SJCRH30 (cell line): ENCODE measurements at regions not wholly inside any gene's neighbourhood (a gene's known extent, or its start where the extent isn't known, plus 50 kb on each side); places are given as distances from the start of the nearest gene placed in this dataset.
"Not testable (repeated sequence)": the region's sequence is repeated elsewhere in the genome, so short reads cannot be mapped to it uniquely, and the experiment has no call there.

Experiments used
- DNase-seq, 2 experiments: peaks; one replicate each; pipeline ENCODE4 v3.0.0-alpha.2; 2015 to 2020
- H3K27ac ChIP-seq: fragments of 250-450 bp; sonication (Bioruptor Pico); 2 replicates; pipeline ENCODE4 v1.5.1; 2020; ENCODE audit warnings: mild to moderate bottlenecking, moderate library complexity
- H3K27me3 ChIP-seq: fragments of 250-450 bp; sonication (Bioruptor Pico); 2 replicates; pipeline ENCODE4 v1.5.1; 2020; ENCODE audit warnings: mild to moderate bottlenecking, moderate library complexity
- H3K36me3 ChIP-seq: fragments of 250-450 bp; sonication (Bioruptor Pico); 2 replicates; pipeline ENCODE4 v1.5.1; 2020; ENCODE audit warnings: mild to moderate bottlenecking, moderate library complexity
- H3K4me1 ChIP-seq: fragments of 250-450 bp; sonication (Bioruptor Pico); 2 replicates; pipeline ENCODE4 v1.5.1; 2020; ENCODE audit warnings: mild to moderate bottlenecking, moderate library complexity
- H3K4me3 ChIP-seq: fragments of 250-450 bp; sonication (Bioruptor Pico); 2 replicates; pipeline ENCODE4 v1.5.1; 2020; ENCODE audit warnings: mild to moderate bottlenecking, moderate library complexity
- H3K9me3 ChIP-seq: fragments of 250-450 bp; sonication (Bioruptor Pico); replicated peaks from 2 replicates; pipeline ENCODE4 v1.5.1; 2020; ENCODE audit warnings: mild to moderate bottlenecking, moderate library complexity

GRCh38 chr6:21792177-21792576 lies 198.6 kb downstream of the SOX4 start:
- Histone ChIP-seq H3K27me3 (no peaks in the 10 kb centered on the region), H3K4me3 (no peak overlapping the region), H3K36me3 (no peaks in the 10 kb centered on the region), H3K27ac (no peak overlapping the region), H3K4me1 (no peaks in the 10 kb centered on the region), H3K9me3 (no peaks in the 10 kb centered on the region)
- no peak for DNase-seq

DNA sequence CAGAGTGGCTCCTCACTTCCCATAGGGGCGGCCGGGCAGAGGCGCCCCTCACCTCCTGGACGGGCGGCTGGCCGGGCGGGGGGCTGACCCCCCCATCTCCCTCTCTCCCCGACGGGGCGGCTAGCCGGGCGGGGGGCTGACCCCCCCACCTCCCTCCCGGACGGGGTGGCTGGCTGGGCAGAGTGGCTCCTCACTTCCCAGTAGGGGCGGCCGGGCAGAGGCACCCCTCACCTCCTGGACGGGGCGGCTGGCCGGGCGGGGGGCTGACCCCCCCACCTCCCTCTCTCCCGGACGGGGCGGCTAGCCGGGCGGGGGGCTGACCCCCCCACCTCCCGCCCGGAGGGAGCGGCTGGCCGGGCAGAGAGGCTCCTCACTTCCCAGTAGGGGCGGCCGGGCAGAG lies 203.4 kb downstream of the SOX4 start:
- not testable (repeated sequence) for H3K4me3 ChIP-seq, DNase-seq, H3K27me3 ChIP-seq, H3K9me3 ChIP-seq, H3K4me1 ChIP-seq, H3K27ac ChIP-seq, H3K36me3 ChIP-seq

DNA sequence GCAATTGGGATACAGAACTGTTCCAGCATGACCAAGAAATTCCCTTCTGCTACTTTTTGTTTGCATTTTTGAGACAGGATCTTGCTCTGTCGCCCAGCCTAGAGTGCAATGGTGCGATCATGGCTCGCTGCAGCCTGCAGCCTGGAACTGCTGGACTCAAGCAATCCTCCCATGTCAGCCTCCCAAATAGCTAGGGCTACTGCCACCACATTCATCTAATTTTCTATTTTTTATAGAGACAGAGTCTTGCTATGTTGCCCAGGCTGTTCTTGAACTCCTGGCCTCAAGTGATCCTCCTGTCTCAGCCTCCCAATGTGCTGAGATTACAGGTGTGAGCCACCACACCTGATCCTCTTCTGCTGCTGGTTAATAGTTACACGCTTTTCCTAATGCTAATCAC lies 204.9 kb downstream of the SOX4 start:
- no peaks in the 10 kb centered on the region for H3K9me3 ChIP-seq
- H3K27me3 ChIP-seq, result no peaks in the 10 kb centered on the region
- no peaks in the 10 kb centered on the region for H3K36me3 ChIP-seq
- H3K27ac ChIP-seq, result no peak overlapping the region
- no peak for DNase-seq
- no peak overlapping the region for H3K4me3 ChIP-seq
- peaks cover 5% of the 10 kb centered on the region; the same call in 1 of the 2 replicates for H3K4me1 ChIP-seq

DNA sequence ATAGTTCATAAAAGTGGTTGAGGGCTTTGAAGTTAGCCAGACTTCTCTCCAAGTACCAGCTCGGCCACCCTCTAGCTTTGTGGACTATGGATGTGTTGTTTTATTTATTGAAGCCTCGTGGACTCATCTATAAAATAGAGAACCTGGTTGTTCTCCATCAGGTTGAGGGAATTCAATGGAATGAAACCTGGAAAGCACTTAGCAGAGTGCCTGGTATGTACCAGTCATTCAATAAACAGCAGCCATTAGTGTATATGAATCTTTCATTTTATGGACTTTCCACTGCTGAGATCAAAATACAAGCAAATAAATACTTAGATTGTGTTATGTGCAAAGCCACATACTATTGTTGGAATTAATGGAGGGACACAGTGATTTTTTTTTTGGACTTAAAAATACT lies 206.8 kb downstream of the SOX4 start:
- Histone ChIP-seq H3K27ac (no peak overlapping the region; the same call in 1 of the 2 replicates), H3K4me3 (no peak overlapping the region), H3K4me1 (peaks cover 5% of the 10 kb centered on the region; the same call in 1 of the 2 replicates), H3K9me3 (no peaks in the 10 kb centered on the region), H3K27me3 (no peaks in the 10 kb centered on the region), H3K36me3 (no peaks in the 10 kb centered on the region)
- no peak for DNase-seq

- peak overlapping the region; percentile 38; the same call in 1 of the 2 replicates for H3K27ac ChIP-seq
- no peaks in the 10 kb centered on the region for H3K9me3 ChIP-seq
- no peaks in the 10 kb centered on the region for H3K36me3 ChIP-seq
- DNase-seq, result peak; percentile 39 to 47
- H3K4me1 ChIP-seq, result peaks cover 5% of the 10 kb centered on the region; the same call in 1 of the 2 replicates
- no peaks in the 10 kb centered on the region for H3K27me3 ChIP-seq
- H3K4me3 ChIP-seq, result no peak overlapping the region
Observed at GRCh38 chr6:21800948-21801438, 207.4 kb downstream of the SOX4 start.

- no peak for DNase-seq
- H3K4me1 ChIP-seq, result peaks cover 5% of the 10 kb centered on the region; the same call in 1 of the 2 replicates
- H3K4me3 ChIP-seq, result no peak overlapping the region
- H3K9me3 ChIP-seq, result no peaks in the 10 kb centered on the region
- no peaks in the 10 kb centered on the region for H3K36me3 ChIP-seq
- H3K27ac ChIP-seq, result peak overlapping the region; percentile 38; the same call in 1 of the 2 replicates
- H3K27me3 ChIP-seq, result no peaks in the 10 kb centered on the region
Observed at GRCh38 chr6:21801446-21802174, 208.1 kb downstream of the SOX4 start.

- no peak for DNase-seq
- H3K4me1 ChIP-seq, result peaks cover 5% of the 10 kb centered on the region; the same call in 1 of the 2 replicates
- H3K27me3 ChIP-seq, result no peaks in the 10 kb centered on the region
- H3K9me3 ChIP-seq, result no peaks in the 10 kb centered on the region
- H3K4me3 ChIP-seq, result no peak overlapping the region
- no peaks in the 10 kb centered on the region for H3K36me3 ChIP-seq
- no peak overlapping the region for H3K27ac ChIP-seq
Observed at GRCh38 chr6:21802175-21802822, 208.7 kb downstream of the SOX4 start.

DNA sequence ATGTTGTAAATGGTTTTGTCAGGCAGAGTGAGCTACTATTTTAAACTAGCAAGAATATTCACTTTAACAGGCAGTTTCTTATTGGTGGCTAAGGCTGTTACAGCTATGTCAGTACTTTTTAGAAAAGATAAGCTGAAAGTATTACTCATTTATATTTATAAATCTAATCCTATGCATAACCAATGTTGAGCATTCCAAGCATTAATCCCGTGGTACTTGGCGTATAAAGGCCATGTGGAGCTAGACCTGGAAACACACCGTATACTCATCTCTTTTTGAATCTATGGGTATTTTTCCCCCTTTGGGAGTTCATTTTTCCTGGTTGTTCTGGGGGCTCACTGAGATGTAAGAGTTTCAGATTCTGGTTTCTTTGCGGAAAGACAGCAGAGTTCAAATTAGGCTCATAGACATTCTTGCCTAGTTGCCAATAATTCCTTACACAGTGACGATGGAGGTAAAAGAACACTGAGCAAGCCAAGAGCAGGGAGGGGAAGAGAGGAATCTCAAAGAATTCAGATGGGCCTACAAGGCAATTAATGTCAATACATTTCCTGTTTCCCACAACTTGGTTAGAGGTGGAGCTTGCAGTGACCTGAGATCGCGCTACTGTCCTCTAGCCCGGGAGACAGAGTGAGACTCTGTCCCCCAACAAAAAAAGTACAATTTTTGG lies 211.5 kb downstream of the SOX4 start:
- no peaks in the 10 kb centered on the region for H3K36me3 ChIP-seq
- no peak for DNase-seq
- H3K9me3 ChIP-seq, result no peaks in the 10 kb centered on the region
- no peak overlapping the region for H3K27ac ChIP-seq
- H3K27me3 ChIP-seq, result no peaks in the 10 kb centered on the region
- H3K4me3 ChIP-seq, result no peak overlapping the region
- H3K4me1 ChIP-seq, result peaks cover 15% of the 10 kb centered on the region; the same call in 1 of the 2 replicates

DNA sequence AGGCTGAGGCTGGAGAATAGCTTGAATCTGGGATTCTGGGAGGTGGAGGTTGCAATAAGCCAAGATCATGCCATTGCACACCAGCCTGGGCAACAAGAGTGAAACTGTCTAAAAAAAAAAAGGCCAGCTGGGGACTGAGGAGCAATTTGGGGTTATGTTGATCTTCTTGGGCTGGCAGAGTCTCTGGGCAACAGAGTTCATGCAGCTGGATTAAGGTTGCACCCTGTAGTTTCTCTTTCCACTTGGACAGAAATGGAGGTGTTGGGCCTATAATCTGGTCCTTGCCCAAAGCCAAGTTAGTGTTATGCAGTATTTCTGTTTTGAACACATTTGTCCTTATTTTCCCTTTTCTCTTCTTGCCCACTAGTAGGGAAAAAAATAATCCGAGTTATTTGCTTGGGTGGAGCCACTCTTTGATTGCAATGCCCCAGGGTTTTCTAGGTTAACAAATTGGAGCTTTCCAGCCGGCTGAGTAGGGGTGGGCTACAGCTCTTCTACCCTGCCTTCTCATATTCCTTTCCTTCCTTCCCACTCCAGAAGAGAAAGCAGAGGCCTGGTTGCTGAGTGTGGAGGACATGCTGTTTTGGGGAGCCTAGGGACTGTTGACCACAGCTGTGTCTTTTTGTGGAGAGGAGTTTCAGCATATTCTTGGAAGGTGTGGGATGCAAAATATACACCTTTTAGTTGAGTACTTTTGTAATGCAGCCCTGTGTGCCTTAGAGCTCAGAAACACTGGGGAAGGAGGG lies 213.9 kb downstream of the SOX4 start:
- no peaks in the 10 kb centered on the region for H3K27me3 ChIP-seq
- H3K4me1 ChIP-seq, result peaks cover 10% of the 10 kb centered on the region; the same call in 1 of the 2 replicates
- peak overlapping the region; percentile 56 for H3K4me3 ChIP-seq
- peak overlapping the region; percentile 72; the same call in 1 of the 2 replicates for H3K27ac ChIP-seq
- no peaks in the 10 kb centered on the region for H3K36me3 ChIP-seq
- no peaks in the 10 kb centered on the region for H3K9me3 ChIP-seq
- DNase-seq, result peak in 1 of 2 experiments; percentile 22

GRCh38 chr6:21808045-21808470 lies 214.5 kb downstream of the SOX4 start:
- peak overlapping the region; percentile 72 for H3K27ac ChIP-seq
- no peaks in the 10 kb centered on the region for H3K27me3 ChIP-seq
- H3K4me3 ChIP-seq, result peak overlapping the region; percentile 56
- H3K9me3 ChIP-seq, result no peaks in the 10 kb centered on the region
- peaks cover 10% of the 10 kb centered on the region; the same call in 1 of the 2 replicates for H3K4me1 ChIP-seq
- peak; percentile 54 to 68 for DNase-seq
- no peaks in the 10 kb centered on the region for H3K36me3 ChIP-seq

DNA sequence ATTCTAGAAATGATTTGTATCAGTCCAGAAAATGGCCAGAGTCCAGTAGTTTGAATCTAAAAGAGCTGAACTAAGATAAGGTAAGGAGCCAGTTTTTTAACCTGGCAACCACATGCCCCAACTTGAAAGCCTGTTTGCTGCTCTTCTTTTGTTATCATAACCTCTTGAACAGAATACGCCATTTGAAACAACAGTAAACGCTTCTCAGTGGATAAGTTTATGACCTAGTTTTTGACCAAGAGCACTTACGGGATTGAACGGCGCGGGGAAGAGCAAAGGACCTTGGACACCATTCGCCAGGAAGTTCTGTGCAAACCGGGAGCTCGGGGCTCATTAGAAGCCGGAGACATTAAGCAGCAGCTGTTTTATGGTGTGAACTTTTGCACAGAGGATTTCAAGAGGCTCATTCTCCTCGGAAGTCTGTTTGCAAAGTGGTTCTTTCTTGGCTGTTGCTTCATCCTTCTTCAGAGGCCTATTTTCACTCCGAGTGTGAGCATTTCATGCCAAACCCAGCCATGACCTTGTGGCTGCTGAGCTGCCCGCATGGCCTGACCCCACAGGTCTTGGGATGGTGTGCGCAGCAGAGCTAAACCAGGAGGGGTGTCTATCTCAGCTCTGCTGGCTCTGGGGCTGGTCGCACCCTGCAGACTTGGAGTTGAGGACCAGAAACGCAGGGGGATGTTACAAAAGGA lies 215.1 kb downstream of the SOX4 start:
- peak; percentile 54 to 74 for DNase-seq
- H3K27ac ChIP-seq, result peak overlapping the region; percentile 72
- H3K4me3 ChIP-seq, result peak overlapping the region; percentile 56

DNA sequence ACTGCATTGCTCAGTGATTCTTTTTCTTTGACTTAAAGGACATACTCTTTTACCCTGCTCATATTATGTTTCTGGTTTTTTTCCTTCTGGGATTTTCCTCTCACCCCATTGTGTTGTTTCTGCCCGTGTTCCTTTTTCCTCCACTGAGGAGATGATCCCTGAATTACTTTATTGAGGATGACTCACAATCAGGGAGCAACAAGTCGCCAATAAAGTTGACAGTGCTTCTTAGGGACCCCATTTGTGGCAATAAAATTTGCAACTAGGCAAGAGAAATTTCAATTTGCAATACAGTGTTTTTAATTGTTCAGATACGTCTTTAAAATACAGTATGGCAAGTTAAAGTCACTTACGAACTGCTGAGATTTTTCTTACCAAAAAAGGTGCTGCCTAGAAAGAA lies 217.9 kb downstream of the SOX4 start:
- Histone ChIP-seq H3K27me3 (no peaks in the 10 kb centered on the region), H3K9me3 (no peaks in the 10 kb centered on the region), H3K4me1 (peaks cover 10% of the 10 kb centered on the region; the same call in 1 of the 2 replicates), H3K36me3 (no peaks in the 10 kb centered on the region), H3K27ac (no peak overlapping the region), H3K4me3 (no peak overlapping the region)
- no peak for DNase-seq

More for the DNA sequence above, 215.1 kb downstream of the SOX4 start:
- no peaks in the 10 kb centered on the region for H3K27me3 ChIP-seq
- H3K4me1 ChIP-seq, result peaks cover 10% of the 10 kb centered on the region; the same call in 1 of the 2 replicates
- no peaks in the 10 kb centered on the region for H3K36me3 ChIP-seq
- no peaks in the 10 kb centered on the region for H3K9me3 ChIP-seq

DNA sequence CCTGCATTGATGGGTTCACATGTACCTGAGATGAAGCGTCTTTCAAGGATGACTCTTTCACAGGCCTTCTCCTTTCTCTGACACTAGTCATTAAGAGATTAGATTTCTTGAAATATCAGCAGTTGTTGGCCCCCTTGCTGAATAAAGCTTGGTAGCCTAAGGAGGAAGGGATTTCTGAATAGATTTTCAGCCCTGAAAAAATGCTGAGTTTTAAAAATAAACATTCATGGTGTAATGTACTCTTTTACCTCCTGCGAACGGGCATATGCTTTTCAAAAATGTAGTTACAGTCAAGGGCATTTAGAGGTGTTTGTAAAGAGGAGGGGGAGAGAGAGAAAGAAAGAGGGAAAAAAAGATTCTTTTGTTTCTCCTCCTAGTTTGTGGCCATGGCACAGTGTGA lies 222.7 kb downstream of the SOX4 start:
- no peaks in the 10 kb centered on the region for H3K27me3 ChIP-seq

DNA sequence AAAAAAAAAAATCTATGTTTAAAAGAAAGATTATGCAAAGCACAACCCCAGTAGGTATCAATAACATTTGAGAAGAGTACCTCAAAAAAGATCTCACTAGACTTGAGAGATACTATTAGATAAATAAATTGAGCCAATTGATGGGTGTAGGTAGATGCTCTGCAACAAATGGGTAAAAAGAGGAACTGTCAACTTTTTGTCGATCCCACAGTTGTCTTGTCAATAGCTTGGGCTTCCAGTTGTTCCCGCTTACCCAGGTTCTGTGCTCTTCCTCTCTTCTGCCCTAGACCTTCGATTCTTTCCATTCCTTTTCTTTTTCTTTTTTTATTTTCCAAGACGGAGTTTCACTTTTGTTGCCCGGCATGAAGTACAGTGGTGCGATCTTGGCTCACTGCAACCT lies 226.9 kb downstream of the SOX4 start:
- H3K4me1 ChIP-seq, result no peaks in the 10 kb centered on the region
- H3K27ac ChIP-seq, result no peak overlapping the region
- no peak overlapping the region for H3K4me3 ChIP-seq
- H3K36me3 ChIP-seq, result no peaks in the 10 kb centered on the region
- H3K27me3 ChIP-seq, result no peaks in the 10 kb centered on the region
- no peak for DNase-seq
- H3K9me3 ChIP-seq, result no peaks in the 10 kb centered on the region

More for the DNA sequence above, 222.7 kb downstream of the SOX4 start:
- Histone ChIP-seq H3K4me1 (no peaks in the 10 kb centered on the region), H3K4me3 (no peak overlapping the region), H3K27ac (no peak overlapping the region), H3K9me3 (no peaks in the 10 kb centered on the region), H3K36me3 (no peaks in the 10 kb centered on the region)
- DNase-seq, result no peak
